GM12878 (cell line): ENCODE measurements at regions not wholly inside any gene's neighbourhood (a gene's known extent, or its start where the extent isn't known, plus 50 kb on each side); places are given as distances from the start of the nearest gene placed in this dataset.

ENCODE experiments used
- ATAC-seq: fragments of 200-7000 bp; cut with Tn5 transposase; 3 replicates; pipeline ENCODE4 v1.9.1; 2020; ENCODE audit warnings: mild to moderate bottlenecking, moderate library complexity
- BruUV-seq: library from RNA; stranded (reverse); fragments of 400-500 nt; replicated peaks from 2 replicates; lab custom pipeline; 2021; lab: Mats Ljungman, UMichigan
- CTCF ChIA-PET: fragments of 300-600 bp; sonication (Branson Sonifier 250); formaldehyde crosslinking; extraction: SDS; loops from one replicate; lab custom pipeline; 2021; ENCODE audit warnings: inconsistent platforms; lab: Yijun Ruan, JAX
- POLR2A ChIA-PET: fragments of 350-600 bp; formaldehyde crosslinking; extraction: SDS; loops from one replicate; lab custom pipeline; 2021; ENCODE audit warnings: inconsistent platforms; lab: Charles Lee
- RAD21 ChIA-PET: fragments of 300-600 bp; sonication (Branson Sonifier 250); formaldehyde crosslinking; loops from one replicate; lab custom pipeline; 2023; ENCODE audit warnings: antibody characterized with exemption; ENCODE audit not compliant: unreplicated experiment; lab: Charles Lee
- SMC1A ChIA-PET: fragments of 300-600 bp; sonication (Branson Sonifier 250); formaldehyde crosslinking; loops from one replicate; lab custom pipeline; 2023; ENCODE audit not compliant: unreplicated experiment, uncharacterized antibody; lab: Charles Lee
- DNase-seq: peaks from one replicate; pipeline ENCODE4 v3.0.0-alpha.2; 2011; ENCODE audit warnings: low read depth, low spot score
- FAIRE-seq: peaks from 3 replicates; lab custom pipeline; 2011; peaks lifted over from hg19 to GRCh38; lab: Jason Lieb, UNC
- H2AFZ ChIP-seq: 2 replicates; pipeline ENCODE4 v1.6.0; 2011; ENCODE audit warnings: low read depth, low read length, control low read depth; ENCODE audit not compliant: control insufficient read depth
- H3K27ac ChIP-seq: 2 replicates; pipeline ENCODE4 v1.5.1; 2011; ENCODE audit warnings: control low read depth; ENCODE audit not compliant: control insufficient read depth, insufficient read depth
- H3K27me3 ChIP-seq, 2 experiments: replicated peaks in 1 of 2; 2 replicates each; pipeline versions ENCODE4 v1.6.0 to v1.6.1; 2011; ENCODE audit warnings: low read length in 1 of 2; ENCODE audit not compliant: control insufficient read depth in 2 of 2, insufficient read depth in 2 of 2
- H3K36me3 ChIP-seq, 2 experiments: 2 replicates each; pipeline ENCODE4 v1.5.1; 2011; ENCODE audit warnings: low read length in 1 of 2; ENCODE audit not compliant: control insufficient read depth in 2 of 2, insufficient read depth in 2 of 2
- H3K4me1 ChIP-seq: 2 replicates; pipeline ENCODE4 v1.6.1; 2011; ENCODE audit warnings: mild to moderate bottlenecking, low read length, moderate library complexity, mixed read lengths; ENCODE audit not compliant: control insufficient read depth, insufficient read depth
- H3K4me2 ChIP-seq: 2 replicates; pipeline ENCODE4 v1.6.0; 2011; ENCODE audit warnings: control low read depth; ENCODE audit not compliant: control insufficient read depth, insufficient read depth
- H3K4me3 ChIP-seq: fragments of 200-600 bp; sonication (generic); 2 replicates; pipeline ENCODE4 v1.5.1; 2016
- H3K79me2 ChIP-seq: 2 replicates; pipeline ENCODE4 v1.6.0; 2011; ENCODE audit warnings: low read length; ENCODE audit not compliant: control insufficient read depth, insufficient read depth
- H3K9ac ChIP-seq: 2 replicates; pipeline ENCODE4 v1.8.0; 2011; ENCODE audit warnings: low read length, control low read depth, mixed read lengths; ENCODE audit not compliant: control insufficient read depth, insufficient read depth
- H3K9me3 ChIP-seq: replicated peaks from 3 replicates; pipeline ENCODE4 v1.5.1; 2011; ENCODE audit warnings: mild to moderate bottlenecking, low read length; ENCODE audit not compliant: control insufficient read depth, insufficient read depth
- H4K20me1 ChIP-seq: 2 replicates; pipeline ENCODE4 v1.6.0; 2011; ENCODE audit not compliant: control insufficient read depth, insufficient read depth
- BMI1 ChIP-seq: fragments of 450-650 bp; IDR thresholded peaks from 2 replicates; pipeline ENCODE4 v1.6.1; 2016; ENCODE audit warnings: mild to moderate bottlenecking, moderate library complexity, borderline replicate concordance
- CHD4 ChIP-seq: fragments of 200-600 bp; sonication (generic); IDR thresholded peaks from 2 replicates; pipeline ENCODE4 v1.6.1; 2016; ENCODE audit warnings: mild to moderate bottlenecking
- CREM ChIP-seq: IDR thresholded peaks from 2 replicates; pipeline ENCODE4 v1.6.1; 2014; ENCODE audit warnings: antibody characterized with exemption, low read depth
- DPF2 ChIP-seq: fragments of 450-650 bp; IDR thresholded peaks from 2 replicates; pipeline ENCODE4 v1.6.1; 2017; ENCODE audit warnings: mild to moderate bottlenecking
- FOXK2 ChIP-seq: fragments of 450-650 bp; IDR thresholded peaks from 2 replicates; pipeline ENCODE4 v1.6.1; 2017; ENCODE audit warnings: mild to moderate bottlenecking, moderate library complexity
- MTA3 ChIP-seq: IDR thresholded peaks from 2 replicates; pipeline ENCODE4 v1.6.1; 2012; ENCODE audit warnings: low read length, inconsistent platforms, borderline replicate concordance
- NR2C2 ChIP-seq: IDR thresholded peaks from 2 replicates; pipeline ENCODE4 v1.6.1; 2011; ENCODE audit warnings: borderline replicate concordance, low read depth; ENCODE audit not compliant: control insufficient read depth, insufficient read length
- POLR2AphosphoS2 ChIP-seq: IDR thresholded peaks from 2 replicates; pipeline ENCODE4 v1.6.1; 2011; ENCODE audit warnings: low read depth, mild to moderate bottlenecking, low read length, improper control_type of control experiment, moderate library complexity
- RFX5 ChIP-seq: IDR thresholded peaks from 2 replicates; pipeline ENCODE4 v1.6.1; 2011; ENCODE audit warnings: low read depth, low read length, improper control_type of control experiment
- SMC3 ChIP-seq: IDR thresholded peaks from 2 replicates; pipeline ENCODE4 v1.6.1; 2011; ENCODE audit warnings: low read length, improper control_type of control experiment, borderline replicate concordance
- SUZ12 ChIP-seq: fragments of 200-600 bp; sonication (generic); IDR thresholded peaks from one replicate; pipeline ENCODE4 v1.6.1; 2018; ENCODE audit warnings: antibody characterized with exemption, mild to moderate bottlenecking; ENCODE audit not compliant: unreplicated experiment
- ZNF217 ChIP-seq: fragments of 450-650 bp; IDR thresholded peaks from 2 replicates; pipeline ENCODE4 v1.6.1; 2017; ENCODE audit warnings: antibody characterized with exemption, mild to moderate bottlenecking
- WGBS: methylation state at CpG from one replicate; pipeline ENCODE4 v1.1.6; 2016; ENCODE audit warnings: low lambda C conversion rate; ENCODE audit not compliant: insufficient replicate concordance, insufficient coverage; ENCODE audit errors: missing lambda C conversion rate; 5-methylcytosine and 5-hydroxymethylcytosine counted together
- in situ Hi-C: fragments of 300-500 bp; cut with MboI; formaldehyde crosslinking; loops from 9 replicates; pipeline ENCODE4 v1.14.3; 2018; ENCODE audit warnings: mixed read lengths
- intact Hi-C: fragments of 100-400 bp; cut with micrococcal nuclease; formaldehyde crosslinking; loops from one replicate; pipeline ENCODE4 v1.14.2; 2022; ENCODE audit not compliant: unreplicated experiment
- TF ChIP-seq, protein P1 (sequence below): IDR thresholded peaks from 2 replicates; pipeline ENCODE4 v1.6.1; 2011; ENCODE audit warnings: low read depth, mild to moderate bottlenecking, low read length, moderate library complexity, borderline replicate concordance; ENCODE audit errors: extremely low read depth
- TF ChIP-seq, protein P2 (sequence below): fragments of 450-650 bp; IDR thresholded peaks from 2 replicates; pipeline ENCODE4 v1.6.1; 2017; ENCODE audit warnings: borderline replicate concordance
- TF ChIP-seq, protein P3 (sequence below): fragments of 450-650 bp; formaldehyde crosslinking; IDR thresholded peaks from 2 replicates; pipeline ENCODE4 v1.4.0; 2020; ENCODE audit warnings: mild to moderate bottlenecking, moderate library complexity

DNA sequence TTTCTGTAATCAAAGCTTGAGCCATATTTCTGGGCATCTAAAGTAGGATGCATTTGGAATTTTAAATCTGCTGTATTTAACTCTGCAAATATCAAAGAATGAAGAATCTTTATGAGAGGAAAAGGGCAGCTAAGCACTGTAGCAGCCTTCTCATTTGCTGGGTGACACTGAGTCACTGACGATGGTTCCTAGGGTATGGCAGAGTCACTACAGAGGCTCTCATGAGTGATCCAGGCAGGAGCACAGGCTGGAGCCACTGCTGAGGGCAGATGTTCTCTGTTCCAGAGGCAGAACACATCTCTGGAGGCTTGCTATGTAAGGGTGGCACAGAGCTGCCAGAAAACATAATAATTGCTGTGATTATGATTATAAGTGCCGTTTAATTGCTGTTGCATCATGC lies 340.7 kb upstream of the HTR2A start (continued):
- TF ChIP-seq, protein P1, sequence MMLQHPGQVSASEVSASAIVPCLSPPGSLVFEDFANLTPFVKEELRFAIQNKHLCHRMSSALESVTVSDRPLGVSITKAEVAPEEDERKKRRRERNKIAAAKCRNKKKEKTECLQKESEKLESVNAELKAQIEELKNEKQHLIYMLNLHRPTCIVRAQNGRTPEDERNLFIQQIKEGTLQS, result no peak
- no peak for TF ChIP-seq SUZ12

DNA sequence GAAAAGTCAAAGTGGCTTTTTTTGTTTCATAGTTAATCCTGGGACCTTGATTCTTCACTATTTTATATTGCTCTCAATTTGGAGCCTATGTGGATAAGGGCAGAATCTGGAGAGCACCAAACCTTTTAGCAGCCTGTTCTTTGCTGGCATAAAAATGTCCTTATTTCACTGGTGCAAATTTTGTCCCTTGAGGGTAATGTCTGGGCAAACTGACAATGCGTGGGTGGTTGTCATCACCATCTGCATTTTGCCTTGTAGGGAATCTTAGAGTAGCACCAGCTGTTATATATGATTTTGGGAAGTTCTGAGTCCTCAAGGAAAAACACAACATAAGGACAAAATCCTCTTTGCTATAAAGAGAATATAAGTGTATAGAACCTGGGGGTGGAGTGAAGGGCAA lies 336.9 kb upstream of the HTR2A start:
- H3K9me3 ChIP-seq, result no peaks in the 10 kb centered on the region
- in situ Hi-C loops (no loop called here), intact Hi-C loops (no loop called here)
- no peaks in the 10 kb centered on the region for H3K36me3 ChIP-seq
- POLR2A ChIA-PET, result no interaction called here
- no TSS peak for BruUV-seq
- no peaks in the 10 kb centered on the region for H3K27me3 ChIP-seq
- no peak for ATAC-seq
- FAIRE-seq, result no peak
- H3K4me1 ChIP-seq, result no peaks in the 10 kb centered on the region
- SMC1A ChIA-PET, result no interaction called here
- H3K9ac ChIP-seq, result no peak overlapping the region
- no peak overlapping the region for H3K4me2 ChIP-seq
- no peak overlapping the region for H3K27ac ChIP-seq
- CTCF ChIA-PET, result no interaction called here
- no peak for DNase-seq
- H4K20me1 ChIP-seq, result no peaks in the 10 kb centered on the region
- RAD21 ChIA-PET, result no interaction called here
- no peaks in the 10 kb centered on the region for H3K79me2 ChIP-seq
- WGBS, result 0% methylated on average over 1 of the region's 1 CpG
- TF ChIP-seq ZNF217 (no peak), DPF2 (no peak), RFX5 (no peak), MTA3 (no peak), FOXK2 (no peak), SMC3 (no peak), CHD4 (no peak), NR2C2 (no peak), CREM (no peak), BMI1 (no peak), POLR2AphosphoS2 (no peak), SUZ12 (no peak)
- TF ChIP-seq, protein P2, sequence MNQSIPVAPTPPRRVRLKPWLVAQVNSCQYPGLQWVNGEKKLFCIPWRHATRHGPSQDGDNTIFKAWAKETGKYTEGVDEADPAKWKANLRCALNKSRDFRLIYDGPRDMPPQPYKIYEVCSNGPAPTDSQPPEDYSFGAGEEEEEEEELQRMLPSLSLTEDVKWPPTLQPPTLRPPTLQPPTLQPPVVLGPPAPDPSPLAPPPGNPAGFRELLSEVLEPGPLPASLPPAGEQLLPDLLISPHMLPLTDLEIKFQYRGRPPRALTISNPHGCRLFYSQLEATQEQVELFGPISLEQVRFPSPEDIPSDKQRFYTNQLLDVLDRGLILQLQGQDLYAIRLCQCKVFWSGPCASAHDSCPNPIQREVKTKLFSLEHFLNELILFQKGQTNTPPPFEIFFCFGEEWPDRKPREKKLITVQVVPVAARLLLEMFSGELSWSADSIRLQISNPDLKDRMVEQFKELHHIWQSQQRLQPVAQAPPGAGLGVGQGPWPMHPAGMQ, result no peak
- TF ChIP-seq, protein P3, sequence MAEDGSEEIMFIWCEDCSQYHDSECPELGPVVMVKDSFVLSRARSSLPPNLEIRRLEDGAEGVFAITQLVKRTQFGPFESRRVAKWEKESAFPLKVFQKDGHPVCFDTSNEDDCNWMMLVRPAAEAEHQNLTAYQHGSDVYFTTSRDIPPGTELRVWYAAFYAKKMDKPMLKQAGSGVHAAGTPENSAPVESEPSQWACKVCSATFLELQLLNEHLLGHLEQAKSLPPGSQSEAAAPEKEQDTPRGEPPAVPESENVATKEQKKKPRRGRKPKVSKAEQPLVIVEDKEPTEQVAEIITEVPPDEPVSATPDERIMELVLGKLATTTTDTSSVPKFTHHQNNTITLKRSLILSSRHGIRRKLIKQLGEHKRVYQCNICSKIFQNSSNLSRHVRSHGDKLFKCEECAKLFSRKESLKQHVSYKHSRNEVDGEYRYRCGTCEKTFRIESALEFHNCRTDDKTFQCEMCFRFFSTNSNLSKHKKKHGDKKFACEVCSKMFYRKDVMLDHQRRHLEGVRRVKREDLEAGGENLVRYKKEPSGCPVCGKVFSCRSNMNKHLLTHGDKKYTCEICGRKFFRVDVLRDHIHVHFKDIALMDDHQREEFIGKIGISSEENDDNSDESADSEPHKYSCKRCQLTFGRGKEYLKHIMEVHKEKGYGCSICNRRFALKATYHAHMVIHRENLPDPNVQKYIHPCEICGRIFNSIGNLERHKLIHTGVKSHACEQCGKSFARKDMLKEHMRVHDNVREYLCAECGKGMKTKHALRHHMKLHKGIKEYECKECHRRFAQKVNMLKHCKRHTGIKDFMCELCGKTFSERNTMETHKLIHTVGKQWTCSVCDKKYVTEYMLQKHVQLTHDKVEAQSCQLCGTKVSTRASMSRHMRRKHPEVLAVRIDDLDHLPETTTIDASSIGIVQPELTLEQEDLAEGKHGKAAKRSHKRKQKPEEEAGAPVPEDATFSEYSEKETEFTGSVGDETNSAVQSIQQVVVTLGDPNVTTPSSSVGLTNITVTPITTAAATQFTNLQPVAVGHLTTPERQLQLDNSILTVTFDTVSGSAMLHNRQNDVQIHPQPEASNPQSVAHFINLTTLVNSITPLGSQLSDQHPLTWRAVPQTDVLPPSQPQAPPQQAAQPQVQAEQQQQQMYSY (CRISPR knock-in tag), result no peak
- H3K4me3 ChIP-seq, result no peak overlapping the region
- H2AFZ ChIP-seq, result no peak overlapping the region
